ENCODE measurements at regions not wholly inside any gene's neighbourhood (a gene's known extent, or its start where the extent isn't known, plus 50 kb on each side); places are given as distances from the start of the nearest gene placed in this dataset. TPM values are rescaled to one million over a fixed set of nuclear protein-coding genes. Genes with fewer than 3 reads are reported as not detected.

DNA sequence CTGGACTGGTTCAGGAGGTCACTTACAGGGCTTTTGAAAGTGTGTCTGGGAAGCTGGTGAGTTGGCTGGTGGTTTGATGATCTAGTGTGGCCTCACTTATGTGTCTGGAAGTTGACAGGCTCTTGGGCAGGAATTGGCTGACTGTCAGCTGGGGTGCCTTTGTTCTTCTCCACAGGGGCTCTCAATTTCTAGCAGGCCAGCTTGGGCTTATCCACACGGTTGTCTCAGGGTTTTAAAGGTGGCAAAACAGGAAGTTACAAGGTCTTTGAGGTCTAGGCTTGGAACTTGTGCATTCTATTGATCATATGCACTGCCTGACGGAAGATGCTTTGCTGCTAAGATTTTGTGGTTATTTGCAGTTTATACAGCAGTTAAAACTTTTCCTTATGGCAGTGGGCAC is 52.0 kb upstream of the CELF4 start:
- no peak overlapping the region for H2BK5ac ChIP-seq (ENCODE audit: low read depth, low read length)
- H3K79me2 ChIP-seq (ENCODE audit: control insufficient read depth in 1 of 2, insufficient read depth in 2 of 2, low read length in 2 of 2) = no peaks in the 10 kb centered on the region
- no peak overlapping the region for H3K9ac ChIP-seq (replicated peaks in 1 of 4; ENCODE audit: extremely low read depth in 1 of 4, low read depth in 3 of 4, low read length in 3 of 4)
- no peak overlapping the region for H3K4ac ChIP-seq (replicated peaks; ENCODE audit: insufficient read length, low read depth, low read length)
- no peak overlapping the region for H3K27ac ChIP-seq (ENCODE audit: low read depth, low read length)
- H3K56ac ChIP-seq (replicated peaks; ENCODE audit: insufficient read length, low read depth, low read length) = no peak overlapping the region
- peaks cover 0 to 2% (median 0%) of the 10 kb centered on the region in 4 experiments; a peak in 1 of 7 replicates for H3K27me3 ChIP-seq (replicated peaks in 1 of 4; ENCODE audit: control insufficient read depth in 3 of 4, extremely low read depth in 1 of 4, insufficient read depth in 3 of 4, low read length in 3 of 4)
- H2AFZ ChIP-seq (ENCODE audit: low read length) = no peak overlapping the region
- H4K91ac ChIP-seq (replicated peaks; ENCODE audit: insufficient read length, low read length) = no peak overlapping the region
- 79% methylated on average over 2 of the region's 2 CpGs; no CpG with 5 or more reads in 1 of the 2 experiments for WGBS, 2 experiments (ENCODE audit: extremely low coverage in 1 of 2, insufficient coverage in 1 of 2, insufficient read length in 1 of 2, insufficient replicate concordance in 2 of 2, low coverage in 1 of 2, low lambda C conversion rate in 2 of 2, missing lambda C conversion rate in 1 of 2)
- ChIA-PET POLR2A (ENCODE audit: partially characterized antibody) (no interaction called here), CTCF (ENCODE audit: partially characterized antibody) (interaction anchor here (1.6 kb wide), 1 partner anchor 11 kb away, joined by 4 read pairs; no protein-coding TSS in a partner anchor)
- no peak overlapping the region for H2AK5ac ChIP-seq (ENCODE audit: low read depth, low read length)
- no peaks in the 10 kb centered on the region for H3K79me1 ChIP-seq (ENCODE audit: low read depth, low read length)
- no peak overlapping the region for H3K4me3 ChIP-seq (ENCODE audit: extremely low read depth in 1 of 4, insufficient read depth in 2 of 4, low read depth in 3 of 4, low read length in 4 of 4)
- peaks cover 0 to 5% (median 2%) of the 10 kb centered on the region in 4 experiments; a peak in 1 of 7 replicates for H3K4me1 ChIP-seq (replicated peaks in 1 of 4; ENCODE audit: control insufficient read depth in 3 of 4, insufficient read depth in 4 of 4, low read length in 3 of 4)
- no peak overlapping the region for H3K23ac ChIP-seq (ENCODE audit: insufficient read length)
- no peak overlapping the region for H2BK20ac ChIP-seq (ENCODE audit: low read length)
- H3K9me3 ChIP-seq (ENCODE audit: insufficient read depth in 2 of 2, low read depth in 1 of 2, low read length in 1 of 2) = no peaks in the 10 kb centered on the region
- no peak overlapping the region for H3K4me2 ChIP-seq (ENCODE audit: insufficient read depth in 1 of 2, low read depth in 2 of 2, low read length in 2 of 2)
- H3K23me2 ChIP-seq (ENCODE audit: low read depth, low read length) = no peaks in the 10 kb centered on the region
- H4K20me1 ChIP-seq (replicated peaks in 1 of 2; ENCODE audit: control insufficient read depth in 1 of 2, insufficient read depth in 2 of 2, low read length in 2 of 2) = peaks cover 0 to 1% of the 10 kb centered on the region in 2 experiments
- no peak overlapping the region for H3K18ac ChIP-seq (ENCODE audit: extremely low read depth, low read length)
- H4K5ac ChIP-seq (ENCODE audit: insufficient read length, low read depth, low read length) = no peak overlapping the region
- no peak overlapping the region for H2BK120ac ChIP-seq (replicated peaks; ENCODE audit: low read depth, low read length)
- H3K14ac ChIP-seq (ENCODE audit: insufficient read length) = no peak overlapping the region
- no peaks in the 10 kb centered on the region for H3K36me3 ChIP-seq (ENCODE audit: control insufficient read depth in 2 of 4, insufficient read depth in 4 of 4, low read length in 3 of 4)
- FAIRE-seq (no peak), DNase-seq (ENCODE audit: low read depth in 1 of 2, low spot score in 2 of 2) (no peak)
- H4K8ac ChIP-seq (ENCODE audit: extremely low read depth, insufficient read depth, low read length) = no peak overlapping the region
- TF ChIP-seq CBX8 (IDR thresholded peaks at IDR 0.05; ENCODE audit: borderline replicate concordance, low read depth, low read length) (no peak), CREB1 (IDR thresholded peaks at IDR 0.05) (no peak)
- no peak overlapping the region for H2BK15ac ChIP-seq (ENCODE audit: low read length)
- no peak overlapping the region for H2BK12ac ChIP-seq (ENCODE audit: low read depth, low read length)

MicroRNAs in the stretch of these regions (microRNA counts, 767-probe panel; counts per million panel counts)
- microRNA hsa-miR-924 = 879 counts per million, percentile 95 among the panel's probes with 10 or more counts

Small RNAs in the stretch of these regions (microRNA-seq; reads per million reads assigned to microRNA genes)
- 0 reads per million in 2 experiments for gene MIR4318 (ENCODE audit: borderline microRNAs expressed in 2 of 2, borderline number of aligned reads in 2 of 2, borderline replicate concordance in 1 of 2)
- gene MIR5583-1 (ENCODE audit: borderline microRNAs expressed in 2 of 2, borderline number of aligned reads in 2 of 2, borderline replicate concordance in 1 of 2) = 0 reads per million in 2 experiments
- gene MIR5583-2 (ENCODE audit: borderline microRNAs expressed in 2 of 2, borderline number of aligned reads in 2 of 2, borderline replicate concordance in 1 of 2) = 0 reads per million in 2 experiments
- gene MIR924 (ENCODE audit: borderline microRNAs expressed in 2 of 2, borderline number of aligned reads in 2 of 2, borderline replicate concordance in 1 of 2) = 0 reads per million in 2 experiments

Small RNAs in the stretch of these regions (small RNA-seq; reads per million reads assigned to genes)
- gene AC011712.1 (ENCODE audit: insufficient read depth) = not detected
- not detected for gene MIR4318 (ENCODE audit: insufficient read depth)
- not detected for gene MIR5583-1 (ENCODE audit: insufficient read depth)
- gene RN7SKP182 (ENCODE audit: insufficient read depth) = not detected
- gene RNU6-1242P (ENCODE audit: insufficient read depth) = not detected
- not detected for gene RNU6-706P (ENCODE audit: insufficient read depth)

Data from H1 (cell line).